HG03354 (cell line): ENCODE measurements at regions not wholly inside any gene's neighbourhood (a gene's known extent, or its start where the extent isn't known, plus 50 kb on each side); places are given as distances from the start of the nearest gene placed in this dataset.
"Not testable (repeated sequence)": the region's sequence is repeated elsewhere in the genome, so short reads cannot be mapped to it uniquely, and the experiment has no call there.

ENCODE experiments used
- ATAC-seq: cut with Tn5 transposase; IDR thresholded peaks from one replicate; pipeline ENCODE4 v1.9.1; 2021; ENCODE audit warnings: mild to moderate bottlenecking; ENCODE audit not compliant: unreplicated experiment, poor library complexity, severe bottlenecking

- ATAC-seq: no peak
Observed at GRCh38 chr16:16917191-16917785, 538.3 kb downstream of the NPIPA7 start.

DNA sequence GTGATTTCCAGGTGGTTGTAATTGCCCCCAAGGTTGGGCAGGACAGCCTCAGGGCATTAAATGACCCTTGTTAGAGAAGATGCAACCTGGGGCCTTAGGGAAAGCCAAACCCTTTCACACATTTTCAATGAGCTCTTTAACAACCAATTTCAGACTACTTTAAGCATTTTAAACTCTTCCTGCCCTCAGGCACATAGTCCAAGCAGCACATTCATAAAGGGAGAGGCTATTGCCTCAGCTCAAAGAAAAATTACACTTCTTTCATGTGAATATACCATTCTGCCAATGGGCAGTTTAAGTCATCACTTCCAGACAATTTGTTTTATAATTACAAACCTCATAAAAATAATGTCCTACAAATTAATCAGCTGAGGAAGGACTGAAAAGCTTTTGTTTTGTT, 544.5 kb downstream of the NPIPA7 start:
- ATAC-seq: no peak

DNA sequence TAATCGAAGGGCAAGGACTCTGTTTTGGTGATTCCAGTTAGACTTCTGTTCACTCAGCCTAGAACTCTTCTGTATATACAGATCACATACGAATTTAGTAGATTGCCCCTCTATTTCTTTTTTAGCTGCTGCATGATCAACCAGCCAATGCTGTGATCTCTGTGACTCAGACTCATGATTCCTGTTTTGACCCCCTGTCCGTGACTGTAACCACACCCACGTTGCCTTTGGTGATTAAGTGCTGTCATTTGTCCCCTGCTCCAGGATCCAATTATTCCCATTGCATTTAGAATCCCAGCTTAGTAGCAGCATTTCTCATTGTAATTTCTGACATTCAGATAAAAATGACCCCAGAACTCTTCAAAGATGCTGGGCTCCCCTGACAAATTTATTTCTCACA, 545.7 kb downstream of the NPIPA7 start:
- ATAC-seq: no peak

DNA sequence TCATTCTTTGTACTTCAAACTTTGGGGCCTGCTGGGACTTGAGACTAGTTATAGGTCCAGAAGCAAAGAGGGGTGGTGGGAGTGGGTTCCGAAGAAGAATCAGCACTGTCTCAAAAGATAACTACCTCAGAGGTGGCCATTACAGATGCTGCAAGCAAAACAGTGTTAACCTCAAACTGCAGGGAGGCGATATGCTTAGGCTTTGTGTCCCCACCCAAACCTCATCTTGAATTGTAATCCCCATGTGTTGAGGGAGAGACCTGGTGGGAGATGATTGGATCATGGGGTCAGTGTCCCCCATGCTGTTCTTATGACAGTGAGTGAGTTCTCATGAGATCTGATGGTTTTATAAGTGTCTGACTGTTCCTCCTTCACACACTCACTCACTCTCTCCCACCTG, 545.3 kb downstream of the XYLT1 start:
- no peak for ATAC-seq

DNA sequence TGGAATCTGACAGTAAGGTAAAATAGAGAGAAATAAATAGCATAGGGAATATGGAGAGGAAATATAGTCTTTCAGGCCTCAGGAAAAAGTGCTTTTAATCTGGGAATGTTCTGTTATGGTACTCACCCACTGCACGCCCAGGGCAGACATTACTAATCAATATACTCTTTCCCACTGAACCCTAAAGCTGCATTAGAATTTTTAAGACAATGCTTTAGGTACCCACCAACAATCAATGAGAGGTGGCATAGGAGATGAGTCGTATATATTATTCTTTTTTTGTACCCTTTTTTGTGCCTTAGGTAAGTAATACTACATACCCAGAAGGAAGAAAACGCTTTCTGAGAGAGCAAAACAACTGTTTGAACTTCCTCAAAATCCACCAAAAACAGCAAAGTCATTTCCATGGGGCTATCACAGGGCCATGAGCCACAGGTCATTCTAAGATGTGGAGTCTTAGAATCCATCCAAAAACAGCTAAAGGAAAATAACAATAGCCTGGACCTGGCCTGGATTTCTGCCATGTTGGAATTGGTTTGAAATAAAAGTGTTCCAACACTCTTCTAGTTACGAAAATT, 542.1 kb downstream of the XYLT1 start:
- no peak for ATAC-seq

- no peak for ATAC-seq
Observed at GRCh38 chr16:16930309-16931000, 540.3 kb downstream of the XYLT1 start.

GRCh38 chr16:16933861-16934260, 536.9 kb downstream of the XYLT1 start:
- no peak for ATAC-seq

DNA sequence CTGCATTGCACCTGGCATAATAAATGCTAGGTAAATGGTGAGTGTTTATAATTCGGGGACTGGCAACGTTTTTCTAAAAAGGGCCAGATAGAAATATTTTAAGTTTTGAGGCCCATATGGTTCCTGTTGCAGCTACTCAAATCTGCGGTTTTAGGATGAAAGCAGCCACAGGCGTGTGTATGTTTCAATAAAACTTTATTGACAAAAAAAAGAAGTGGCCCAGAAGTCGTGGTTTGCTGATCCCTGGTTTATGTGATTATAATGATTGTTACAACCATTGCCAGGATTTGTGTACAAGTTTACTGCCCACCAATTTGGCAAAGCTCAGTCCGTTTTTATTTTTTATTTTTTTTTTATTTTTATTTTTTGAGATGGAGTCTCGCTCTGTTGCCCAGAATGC, 536.1 kb downstream of the XYLT1 start:
- no peak for ATAC-seq

DNA sequence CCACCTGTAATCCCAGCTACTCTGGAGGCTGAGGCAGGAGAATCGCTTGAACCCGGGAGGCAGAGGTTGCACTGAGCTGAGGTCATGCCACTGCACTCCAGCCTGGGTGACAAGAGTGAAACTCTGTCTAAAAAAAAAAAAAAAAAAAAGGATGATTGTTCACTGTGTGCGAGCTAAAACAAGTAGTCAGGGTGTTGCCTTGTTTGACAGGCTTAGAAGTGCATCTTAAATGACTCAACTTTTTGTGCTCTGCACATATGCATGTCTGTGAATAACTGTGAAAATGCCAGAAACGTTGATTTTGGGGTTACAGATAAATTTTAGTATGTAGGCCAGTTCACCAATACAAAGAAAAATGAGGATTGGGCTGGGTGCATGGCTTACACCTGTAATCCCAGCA, 534.9 kb downstream of the XYLT1 start:
- not testable (repeated sequence) for ATAC-seq

- ATAC-seq: no peak
Observed at GRCh38 chr16:16937576-16937975, 533.2 kb downstream of the XYLT1 start.

DNA sequence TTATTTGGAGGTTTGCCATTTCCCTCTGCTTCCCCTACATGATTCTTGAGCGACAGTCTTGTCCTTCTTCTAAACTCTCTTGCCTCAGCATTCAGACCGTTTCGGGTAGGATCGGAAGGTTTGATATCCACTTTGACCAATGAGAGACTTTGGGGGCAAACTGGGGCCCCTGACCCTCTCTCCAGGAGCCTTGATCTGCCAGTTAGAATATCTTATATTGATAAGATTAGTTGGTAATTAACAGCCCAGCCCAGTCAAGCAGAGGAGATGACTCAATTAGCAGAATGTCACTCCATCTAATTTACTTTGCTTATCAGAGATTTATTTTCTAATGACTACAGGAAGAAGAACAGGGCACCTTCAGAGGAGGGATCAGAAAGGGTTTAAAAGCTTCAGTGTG, 532.8 kb downstream of the XYLT1 start:
- ATAC-seq: no peak

- ATAC-seq: no peak
Observed at GRCh38 chr16:16938980-16939379, 531.8 kb downstream of the XYLT1 start.

GRCh38 chr16:16940351-16940750, 530.4 kb downstream of the XYLT1 start:
- no peak for ATAC-seq

DNA sequence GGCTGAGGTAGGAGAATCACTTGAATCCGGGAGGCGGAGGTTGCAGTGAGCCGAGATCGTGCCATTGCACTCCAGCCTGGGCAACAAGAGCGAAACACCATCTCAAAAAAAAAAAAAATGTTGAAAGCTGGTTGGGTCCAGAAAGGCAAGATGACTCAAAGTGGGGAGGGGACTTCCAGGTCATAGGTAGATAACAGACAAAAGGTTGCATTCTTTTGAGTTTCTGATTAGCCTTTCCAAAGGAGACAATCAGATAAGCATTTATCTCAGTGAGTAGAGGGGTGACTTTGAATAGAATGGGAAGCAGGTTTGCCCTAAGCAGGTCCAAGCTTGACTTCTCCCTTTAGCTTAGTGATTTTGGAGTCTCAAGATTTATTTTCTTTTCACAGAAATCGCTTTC, 527.9 kb downstream of the XYLT1 start:
- not testable (repeated sequence) for ATAC-seq

- no peak for ATAC-seq
Observed at GRCh38 chr16:16945207-16945606, 525.6 kb downstream of the XYLT1 start.

DNA sequence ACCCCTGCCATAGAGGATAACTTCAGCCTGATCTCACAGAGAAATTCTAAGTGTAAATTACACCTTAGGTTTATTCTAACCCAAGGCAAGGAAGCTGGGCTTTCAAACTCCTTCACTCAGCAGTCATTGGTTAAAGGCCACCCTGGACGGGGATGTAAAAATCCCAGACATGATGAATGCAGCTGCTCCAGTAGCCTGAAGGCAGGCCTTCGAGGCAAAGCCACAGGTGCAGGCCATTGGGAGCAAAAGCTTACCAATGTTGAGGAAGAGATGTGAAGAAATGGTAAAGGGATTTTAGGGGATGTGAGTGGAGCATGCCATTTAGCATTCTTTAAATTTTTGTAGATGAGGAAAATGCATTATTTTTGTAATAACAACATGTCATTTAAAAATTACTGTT, 514.4 kb downstream of the XYLT1 start:
- ATAC-seq: no peak

DNA sequence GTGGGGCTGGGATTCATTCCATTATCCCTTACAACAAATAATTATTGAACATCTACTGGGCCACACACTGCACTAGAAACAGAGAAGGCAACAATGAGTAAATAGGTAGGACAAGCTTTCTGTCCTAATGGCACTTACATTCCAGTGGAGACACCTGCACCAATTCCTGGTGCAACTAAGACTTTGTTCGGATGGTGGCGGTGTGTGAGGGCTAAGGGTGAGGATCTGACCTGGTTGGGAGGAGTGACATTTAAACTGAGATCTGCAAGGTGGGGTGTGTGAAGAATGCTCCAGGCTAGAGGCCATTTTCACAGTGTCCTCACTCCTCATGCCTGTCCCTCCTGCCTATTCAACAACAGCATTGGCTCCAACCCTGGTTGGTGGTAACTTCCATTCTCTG, 510.0 kb downstream of the XYLT1 start:
- ATAC-seq: no peak

DNA sequence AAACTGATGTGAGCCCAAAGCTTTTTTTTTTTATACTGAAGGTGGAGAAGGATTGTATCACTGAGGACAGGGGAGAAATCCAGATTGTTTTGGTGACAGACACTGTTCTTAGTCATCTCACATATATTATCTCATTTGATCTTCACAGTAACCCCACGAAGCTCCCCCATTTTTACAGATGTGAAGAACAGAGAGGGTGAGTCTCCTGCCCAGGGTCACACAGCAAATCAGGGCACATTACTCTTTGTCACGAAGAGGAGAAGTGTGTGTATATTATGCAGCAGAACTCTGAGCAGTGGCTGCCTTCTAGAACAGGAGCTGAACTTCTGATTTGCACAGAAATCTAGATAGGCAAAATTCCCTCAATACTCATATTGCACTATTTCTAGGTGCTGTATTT, 504.3 kb downstream of the XYLT1 start:
- no peak for ATAC-seq

DNA sequence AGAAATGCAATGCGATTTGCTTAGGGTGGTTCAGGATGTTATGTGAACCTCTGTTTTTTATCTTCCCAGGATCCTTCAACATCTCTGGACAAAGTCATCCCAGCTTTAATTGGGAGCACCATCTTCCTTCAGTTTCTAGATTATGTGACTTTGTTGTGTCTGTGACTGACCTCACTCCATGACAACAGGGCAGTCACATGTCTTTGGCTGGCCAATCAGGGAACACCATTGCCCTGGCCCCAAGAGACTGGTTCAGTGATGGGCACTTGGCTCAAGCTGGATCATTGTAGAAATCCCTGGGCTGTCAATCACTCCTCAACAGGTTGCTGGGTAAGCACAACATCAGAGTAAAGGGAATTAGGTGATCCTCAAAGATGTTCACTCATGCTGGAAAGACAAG, 499.7 kb downstream of the XYLT1 start:
- no peak for ATAC-seq

GRCh38 chr16:16972831-16973230, 497.9 kb downstream of the XYLT1 start:
- ATAC-seq: no peak
